IMR-90 (cell line): ENCODE measurements at regions not wholly inside any gene's neighbourhood (a gene's known extent, or its start where the extent isn't known, plus 50 kb on each side); places are given as distances from the start of the nearest gene placed in this dataset.

Experiments
- ATAC-seq: fragments of 200-7000 bp; cut with Tn5 transposase; 2 replicates; pipeline ENCODE4 v1.9.1; 2020; ENCODE audit warnings: low read depth, mild to moderate bottlenecking, moderate library complexity
- BruUV-seq: library from RNA; stranded (reverse); fragments of 400-500 nt; replicated peaks from 2 replicates; lab custom pipeline; 2021; lab: Mats Ljungman, UMichigan
- CTCF ChIA-PET: fragments of 300-600 bp; formaldehyde crosslinking; extraction: SDS; loops from one replicate; lab custom pipeline; 2021; ENCODE audit warnings: antibody characterized with exemption; lab: Yijun Ruan, JAX
- POLR2A ChIA-PET: fragments of 300-600 bp; sonication (Branson Sonifier 250); formaldehyde crosslinking; loops from one replicate; lab custom pipeline; 2022; ENCODE audit warnings: antibody characterized with exemption; ENCODE audit not compliant: unreplicated experiment; lab: Charles Lee
- DNase-seq: peaks from one replicate; pipeline ENCODE4 v3.0.0; 2013
- H2AFZ ChIP-seq: replicated peaks from 2 replicates; pipeline ENCODE3; 2013; ENCODE audit warnings: low read length, mild to moderate bottlenecking; ENCODE audit not compliant: poor library complexity
- H2AK5ac ChIP-seq: 2 replicates; pipeline ENCODE4 v1.6.1; 2013; ENCODE audit warnings: low read depth, low read length, inconsistent platforms
- H2AK9ac ChIP-seq: replicated peaks from 2 replicates; pipeline ENCODE3; 2013; ENCODE audit warnings: mild to moderate bottlenecking, low read depth, low read length, moderate library complexity; ENCODE audit not compliant: poor library complexity
- H2BK120ac ChIP-seq: 2 replicates; pipeline ENCODE4 v1.6.1; 2013; ENCODE audit warnings: low read depth, low read length, inconsistent platforms
- H2BK15ac ChIP-seq: 3 replicates; pipeline ENCODE4 v1.6.1; 2013; ENCODE audit warnings: low read depth, low read length, inconsistent platforms
- H2BK20ac ChIP-seq: 2 replicates; pipeline ENCODE4 v1.6.1; 2013; ENCODE audit warnings: low read depth, mild to moderate bottlenecking, inconsistent platforms, low read length, moderate library complexity
- H2BK5ac ChIP-seq: 2 replicates; pipeline ENCODE4 v1.6.1; 2013; ENCODE audit warnings: mild to moderate bottlenecking, low read depth, low read length, inconsistent platforms; ENCODE audit not compliant: poor library complexity, severe bottlenecking
- H3K14ac ChIP-seq: replicated peaks from 2 replicates; pipeline ENCODE4 v1.6.1; 2013; ENCODE audit warnings: low read depth, low read length, inconsistent platforms
- H3K18ac ChIP-seq: 2 replicates; pipeline ENCODE4 v1.6.1; 2013; ENCODE audit warnings: low read depth, low read length, control low read depth
- H3K23ac ChIP-seq: 2 replicates; pipeline ENCODE4 v1.6.1; 2013; ENCODE audit warnings: low read depth, low read length, inconsistent platforms
- H3K27ac ChIP-seq: 2 replicates; pipeline ENCODE4 v1.5.1; 2013; ENCODE audit warnings: mild to moderate bottlenecking, control low read depth, low read length; ENCODE audit not compliant: insufficient read depth
- H3K27me3 ChIP-seq: 2 replicates; pipeline ENCODE4 v1.6.1; 2013; ENCODE audit warnings: low read length; ENCODE audit not compliant: control insufficient read depth, insufficient read depth
- H3K36me3 ChIP-seq: 2 replicates; pipeline ENCODE4 v1.6.1; 2013; ENCODE audit warnings: low read length, mixed read lengths; ENCODE audit not compliant: control insufficient read depth, insufficient read depth
- H3K4ac ChIP-seq: 2 replicates; pipeline ENCODE4 v1.6.1; 2013; ENCODE audit warnings: low read depth, low read length, inconsistent platforms
- H3K4me1 ChIP-seq: 2 replicates; pipeline ENCODE4 v1.6.1; 2013; ENCODE audit warnings: low read length, mixed read lengths; ENCODE audit not compliant: control insufficient read depth, insufficient read depth
- H3K4me2 ChIP-seq: 2 replicates; pipeline ENCODE4 v1.6.1; 2013; ENCODE audit warnings: low read depth, mild to moderate bottlenecking, control low read depth, low read length, moderate library complexity
- H3K4me3 ChIP-seq: 2 replicates; pipeline ENCODE4 v1.5.1; 2013; ENCODE audit warnings: low read depth, mild to moderate bottlenecking, control low read depth, low read length, moderate library complexity; ENCODE audit not compliant: insufficient read depth
- H3K56ac ChIP-seq: 2 replicates; pipeline ENCODE4 v1.6.1; 2013; ENCODE audit warnings: low read length, inconsistent platforms; ENCODE audit not compliant: insufficient read depth; ENCODE audit errors: extremely low read depth
- H3K79me1 ChIP-seq, 2 experiments: 2 replicates each; pipeline ENCODE4 v1.6.1; 2013; ENCODE audit warnings: low read length in 2 of 2, inconsistent platforms in 1 of 2, low read depth in 1 of 2
- H3K9ac ChIP-seq: 2 replicates; pipeline ENCODE4 v1.6.1; 2013; ENCODE audit warnings: low read depth, low read length, control low read depth
- H3K9me1 ChIP-seq: 2 replicates; pipeline ENCODE4 v1.6.1; 2013; ENCODE audit warnings: low read length, inconsistent platforms; ENCODE audit not compliant: insufficient read depth
- H3K9me3 ChIP-seq: 2 replicates; pipeline ENCODE4 v1.6.1; 2013; ENCODE audit warnings: low read length; ENCODE audit not compliant: control insufficient read depth, insufficient read depth
- H4K20me1 ChIP-seq: 2 replicates; pipeline ENCODE4 v1.6.1; 2013; ENCODE audit warnings: low read length, inconsistent platforms; ENCODE audit not compliant: insufficient read depth
- H4K5ac ChIP-seq: 2 replicates; pipeline ENCODE4 v1.6.1; 2013; ENCODE audit warnings: mild to moderate bottlenecking, low read depth, low read length, control low read depth
- H4K8ac ChIP-seq, 2 experiments: 2 replicates each; pipeline ENCODE4 v1.6.1; 2013; ENCODE audit warnings: low read depth in 2 of 2, low read length in 2 of 2, control low read depth in 1 of 2, inconsistent platforms in 1 of 2
- H4K91ac ChIP-seq: 2 replicates; pipeline ENCODE4 v1.6.1; 2013; ENCODE audit warnings: low read depth, low read length, inconsistent platforms; ENCODE audit not compliant: insufficient read depth
- FOS ChIP-seq: fragments of 150-350 bp; IDR thresholded peaks from 2 replicates; pipeline ENCODE4 v1.6.1; 2016; ENCODE audit warnings: low read depth, low read length
- MXI1 ChIP-seq: IDR thresholded peaks from 2 replicates; pipeline ENCODE4 v1.6.1; 2012; ENCODE audit warnings: low read depth, mild to moderate bottlenecking, low read length, moderate library complexity, borderline replicate concordance
- POLR2A ChIP-seq: IDR thresholded peaks from 2 replicates; pipeline ENCODE4 v1.6.1; 2012; ENCODE audit warnings: mild to moderate bottlenecking, low read depth, low read length
- RFX5 ChIP-seq: IDR thresholded peaks from 2 replicates; pipeline ENCODE4 v1.8.0; 2012; ENCODE audit warnings: low read depth, mild to moderate bottlenecking, low read length, moderate library complexity
- SMC3 ChIP-seq: fragments of 150-350 bp; IDR thresholded peaks from 2 replicates; pipeline ENCODE4 v1.6.1; 2016; ENCODE audit warnings: low read depth, mild to moderate bottlenecking, antibody characterized with exemption, low read length, moderate library complexity
- WGBS, 2 experiments: methylation state at CpG; one replicate each; pipeline versions ENCODE4 v1.1.5 to v1.1.7; 2013; ENCODE audit warnings: missing lambda C conversion rate in 2 of 2; ENCODE audit not compliant: insufficient read length in 1 of 2; ENCODE audit errors: extremely low coverage in 2 of 2; 5-methylcytosine and 5-hydroxymethylcytosine counted together
- dilution Hi-C: fragments of 300-500 bp; cut with HindIII; formaldehyde crosslinking; loops from one replicate; pipeline ENCODE4 v1.14.3; 2018; ENCODE audit warnings: low sequenced_read_pairs; ENCODE audit not compliant: unreplicated experiment
- in situ Hi-C: fragments of 300-500 bp; cut with MboI; formaldehyde crosslinking; loops from 3 replicates; pipeline ENCODE4 v1.14.3; 2019; ENCODE audit warnings: low sequenced_read_pairs, inconsistent platforms, mixed read lengths
- intact Hi-C: fragments of 100-400 bp; cut with micrococcal nuclease; formaldehyde crosslinking; loops from 2 replicates; pipeline ENCODE4 v1.10.0; 2022

- Histone ChIP-seq H3K9me3 (peaks cover 3% of the 10 kb centered on the region; the same call in 1 of the 2 replicates), H4K5ac (no peak overlapping the region), H3K4me1 (no peaks in the 10 kb centered on the region), H3K9ac (no peak overlapping the region), H2AK9ac (no peak overlapping the region), H3K4me3 (no peak overlapping the region), H2AK5ac (no peak overlapping the region), H3K14ac (no peak overlapping the region), H3K18ac (no peak overlapping the region), H3K4ac (no peak overlapping the region), H3K23ac (no peak overlapping the region), H4K91ac (no peak overlapping the region), H3K27me3 (no peaks in the 10 kb centered on the region), H4K20me1 (no peaks in the 10 kb centered on the region), H2BK20ac (no peak overlapping the region), H4K8ac (no peak overlapping the region), H3K56ac (no peak overlapping the region), H3K27ac (no peak overlapping the region), H2BK15ac (no peak overlapping the region), H2BK5ac (no peak overlapping the region), H3K9me1 (no peaks in the 10 kb centered on the region), H2AFZ (no peak overlapping the region), H3K4me2 (no peak overlapping the region), H3K79me1 (no peaks in the 10 kb centered on the region), H2BK120ac (no peak overlapping the region), H3K36me3 (no peaks in the 10 kb centered on the region)
- CTCF ChIA-PET: no interaction called here
- no peak for ATAC-seq
- DNase-seq: no peak
- intact Hi-C loops: no loop called here
- dilution Hi-C loops: no loop called here
- no CpG with 5 or more reads among the region's 1 CpG for whole genome bisulfite sequencing, 2 experiments
- TF ChIP-seq FOS (no peak), RFX5 (no peak), SMC3 (no peak), MXI1 (no peak), POLR2A (no peak)
- POLR2A ChIA-PET: no interaction called here
- in situ Hi-C loops: no loop called here
- no TSS peak for BruUV-seq
Measured at GRCh38 chr12:16688200-16688599, 82.2 kb upstream of the LMO3 start.
